NT2/D1 (cell line): ENCODE measurements at regions not wholly inside any gene's neighbourhood (a gene's known extent, or its start where the extent isn't known, plus 50 kb on each side); places are given as distances from the start of the nearest gene placed in this dataset.

Source experiments
- DNase-seq: peaks from one replicate; pipeline ENCODE4 v3.0.0-alpha.2; 2011; ENCODE audit warnings: low read depth, low spot score
- H3K27me3 ChIP-seq: 2 replicates; pipeline ENCODE4 v1.6.0; 2011; ENCODE audit warnings: mild to moderate bottlenecking; ENCODE audit not compliant: insufficient read length, insufficient read depth
- H3K36me3 ChIP-seq: 2 replicates; pipeline ENCODE4 v1.6.1; 2011; ENCODE audit warnings: mild to moderate bottlenecking, low read length, mixed read lengths; ENCODE audit not compliant: insufficient read depth, insufficient read length
- H3K4me1 ChIP-seq: 2 replicates; pipeline ENCODE4 v1.5.1; 2011; ENCODE audit not compliant: insufficient read depth, insufficient read length
- H3K4me3 ChIP-seq: 2 replicates; pipeline ENCODE4 v1.5.1; 2011; ENCODE audit warnings: low read depth; ENCODE audit not compliant: insufficient read length
- H3K9ac ChIP-seq: 2 replicates; pipeline ENCODE4 v1.6.0; 2011; ENCODE audit warnings: low read depth; ENCODE audit not compliant: insufficient read length
- H3K9me3 ChIP-seq: 2 replicates; pipeline ENCODE4 v1.5.1; 2011; ENCODE audit warnings: mild to moderate bottlenecking, low read length; ENCODE audit not compliant: insufficient read depth
- SUZ12 ChIP-seq: IDR thresholded peaks from 2 replicates; pipeline ENCODE4 v1.6.1; 2011; ENCODE audit not compliant: insufficient read length, insufficient read depth; ENCODE audit errors: extremely low read depth
- YY1 ChIP-seq: IDR thresholded peaks from 2 replicates; pipeline ENCODE4 v1.6.1; 2011; ENCODE audit not compliant: insufficient read length, insufficient read depth
- ZNF274 ChIP-seq: IDR thresholded peaks from 2 replicates; pipeline ENCODE4 v1.6.1; 2011; ENCODE audit warnings: mild to moderate bottlenecking, low read depth, low read length

DNA sequence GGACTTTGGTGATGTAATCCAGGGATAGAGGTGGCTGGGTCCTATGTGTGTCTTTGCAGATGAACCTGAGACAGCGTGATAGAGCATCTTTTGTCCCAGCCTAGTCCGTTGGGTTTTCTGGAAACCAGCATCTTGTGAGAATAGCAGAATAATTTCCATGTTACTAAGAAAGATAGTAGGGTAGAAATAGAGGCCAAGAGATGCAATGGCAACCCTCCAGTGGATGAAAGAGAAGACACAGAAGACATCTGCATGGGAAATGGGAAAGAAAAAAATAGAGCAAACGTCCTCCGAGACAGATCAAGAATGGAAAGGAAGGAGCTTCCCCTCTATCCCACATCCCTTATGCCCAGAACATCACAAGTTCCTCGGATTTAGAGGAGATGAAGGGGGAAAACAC lies 409.3 kb upstream of the TMEM132C start:
- no peak overlapping the region for H3K4me3 ChIP-seq
- no peaks in the 10 kb centered on the region for H3K4me1 ChIP-seq
- no peak overlapping the region for H3K9ac ChIP-seq
- TF ChIP-seq YY1 (no peak), SUZ12 (no peak), ZNF274 (no peak)
- H3K9me3 ChIP-seq = no peaks in the 10 kb centered on the region
- DNase-seq = no peak
- H3K27me3 ChIP-seq = no peaks in the 10 kb centered on the region
- no peaks in the 10 kb centered on the region for H3K36me3 ChIP-seq

DNA sequence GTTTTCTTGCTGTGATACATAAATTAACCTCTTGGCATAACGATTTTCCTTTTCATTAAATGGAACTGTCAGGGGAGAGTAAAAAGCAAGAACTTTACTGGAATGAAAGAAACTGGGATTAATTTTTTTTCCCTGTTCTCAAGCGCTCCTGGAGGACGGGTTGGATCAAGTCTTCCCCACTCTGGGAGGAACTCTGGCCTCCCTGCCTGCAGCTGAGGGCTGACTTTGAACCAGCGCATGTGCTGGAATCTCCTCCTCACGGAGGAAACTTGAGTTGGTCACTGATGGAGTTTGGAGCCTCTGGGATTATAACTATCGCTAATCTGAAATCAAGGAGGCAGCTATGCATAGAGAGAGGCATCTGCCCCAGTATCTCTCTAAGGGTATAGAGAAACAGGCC lies 406.4 kb upstream of the TMEM132C start:
- Histone ChIP-seq H3K27me3 (no peaks in the 10 kb centered on the region), H3K4me1 (no peaks in the 10 kb centered on the region), H3K9ac (no peak overlapping the region), H3K36me3 (no peaks in the 10 kb centered on the region), H3K4me3 (no peak overlapping the region), H3K9me3 (peaks cover 7% of the 10 kb centered on the region; the same call in 1 of the 2 replicates)
- TF ChIP-seq YY1 (no peak), SUZ12 (no peak), ZNF274 (no peak)
- DNase-seq = no peak

DNA sequence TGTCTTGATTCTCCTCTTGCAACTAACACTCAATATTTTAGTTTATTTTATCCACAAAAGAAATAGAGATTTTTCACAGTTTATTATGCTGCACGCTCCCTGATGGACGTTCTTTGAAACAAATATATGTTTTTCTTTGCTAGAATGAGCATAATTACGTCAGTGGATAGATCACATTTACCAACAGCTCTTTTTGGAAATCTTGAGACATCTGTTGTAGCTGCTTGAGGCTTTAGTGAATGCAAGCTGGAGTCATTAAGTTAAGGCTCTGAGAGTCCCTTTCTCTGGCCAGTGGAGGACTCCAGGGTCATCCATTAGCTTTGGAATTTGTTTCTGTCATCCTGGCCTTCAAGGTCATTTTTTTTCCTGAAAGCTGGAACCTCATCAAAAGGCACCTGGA lies 405.6 kb upstream of the TMEM132C start:
- Histone ChIP-seq H3K36me3 (no peaks in the 10 kb centered on the region), H3K4me3 (no peak overlapping the region), H3K9ac (no peak overlapping the region), H3K9me3 (peaks cover 12% of the 10 kb centered on the region; the same call in 1 of the 2 replicates), H3K4me1 (no peaks in the 10 kb centered on the region), H3K27me3 (no peaks in the 10 kb centered on the region)
- no peak for DNase-seq
- TF ChIP-seq ZNF274 (no peak), SUZ12 (no peak), YY1 (no peak)

DNA sequence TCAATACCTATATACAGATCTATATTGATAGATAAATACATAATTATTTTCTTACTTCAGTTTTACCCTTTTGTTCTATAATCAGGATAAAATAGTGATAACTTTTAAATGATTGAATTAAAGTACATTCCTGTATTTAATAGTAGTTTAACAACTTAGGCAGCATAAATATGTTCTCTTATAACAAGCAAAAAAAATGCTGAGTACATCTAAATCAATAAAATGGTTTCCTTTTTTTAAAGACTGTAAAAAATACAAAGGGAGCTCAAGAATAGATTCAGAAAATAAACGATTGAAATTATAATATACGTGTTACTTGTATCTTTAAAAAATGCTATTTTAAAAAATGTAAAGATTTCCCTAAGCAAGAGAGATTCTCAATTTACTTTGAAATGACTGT lies 393.7 kb upstream of the TMEM132C start:
- Histone ChIP-seq H3K9ac (no peak overlapping the region), H3K4me3 (no peak overlapping the region), H3K9me3 (no peaks in the 10 kb centered on the region), H3K36me3 (no peaks in the 10 kb centered on the region), H3K4me1 (no peaks in the 10 kb centered on the region), H3K27me3 (no peaks in the 10 kb centered on the region)
- no peak for DNase-seq
- no peak for TF ChIP-seq ZNF274
- TF ChIP-seq SUZ12 = no peak
- no peak for TF ChIP-seq YY1

DNA sequence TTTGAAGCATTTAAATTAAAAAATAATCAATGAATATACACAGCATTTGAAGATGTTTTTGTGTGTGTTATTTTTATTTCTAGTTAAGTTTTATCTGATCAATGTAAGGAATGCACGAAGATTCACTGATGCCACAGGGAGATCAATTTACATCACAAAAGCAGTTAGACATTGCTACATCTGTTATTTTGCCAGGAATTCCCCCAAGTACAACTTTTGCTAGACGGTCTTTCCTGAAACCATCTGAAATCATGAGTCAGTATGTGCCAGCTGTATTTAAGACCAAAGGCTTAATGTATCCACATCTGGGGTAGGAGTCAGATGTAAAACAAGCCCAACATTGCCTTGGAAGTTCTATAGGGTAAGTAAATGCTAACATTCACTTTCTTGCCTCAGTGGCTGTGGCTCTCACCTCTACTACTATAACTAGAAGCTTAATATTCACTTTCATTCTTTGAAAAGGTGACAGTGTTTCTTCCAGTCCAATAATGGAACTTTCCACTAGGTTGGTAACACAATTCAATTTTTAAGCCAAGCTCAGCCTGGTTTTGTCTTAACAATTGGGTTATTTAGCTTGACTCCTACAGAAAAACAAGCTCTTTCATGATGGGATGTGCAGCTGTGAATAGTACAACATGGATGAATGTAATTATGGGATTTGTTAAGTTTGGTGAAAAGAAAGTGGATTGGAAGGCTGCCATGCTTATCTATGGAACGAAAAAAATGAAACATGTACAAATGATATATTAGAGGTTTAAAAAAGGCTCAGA lies 385.4 kb upstream of the TMEM132C start:
- no peak for TF ChIP-seq SUZ12
- no peak for TF ChIP-seq YY1
- no peak overlapping the region for H3K9ac ChIP-seq
- no peak for DNase-seq
- H3K4me1 ChIP-seq = no peaks in the 10 kb centered on the region
- no peak overlapping the region for H3K4me3 ChIP-seq
- H3K27me3 ChIP-seq = no peaks in the 10 kb centered on the region
- H3K36me3 ChIP-seq = no peaks in the 10 kb centered on the region
- H3K9me3 ChIP-seq = no peaks in the 10 kb centered on the region

DNA sequence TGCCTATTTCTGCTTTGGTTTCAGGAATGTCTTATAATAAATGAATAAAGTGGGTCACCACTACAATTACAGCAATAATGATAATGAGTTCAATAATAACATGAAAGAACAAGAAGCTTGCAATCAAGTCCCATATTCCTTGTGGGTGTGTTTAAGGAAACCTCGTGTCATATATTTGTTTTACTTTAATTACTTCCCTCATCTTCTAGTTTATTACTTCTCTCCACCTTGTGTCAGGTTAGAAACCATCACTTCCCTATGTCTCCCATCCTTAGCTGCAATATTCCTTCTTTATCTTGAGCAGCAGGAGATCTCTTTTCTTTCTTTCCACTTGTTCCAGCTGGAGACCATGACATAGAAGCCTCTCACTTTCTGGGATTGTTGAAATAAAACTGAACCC lies 384.0 kb upstream of the TMEM132C start:
- no peaks in the 10 kb centered on the region for H3K4me1 ChIP-seq
- H3K4me3 ChIP-seq = no peak overlapping the region
- DNase-seq = no peak
- no peaks in the 10 kb centered on the region for H3K9me3 ChIP-seq
- TF ChIP-seq YY1 (no peak), ZNF274 (no peak), SUZ12 (no peak)
- no peaks in the 10 kb centered on the region for H3K36me3 ChIP-seq
- H3K27me3 ChIP-seq = no peaks in the 10 kb centered on the region
- H3K9ac ChIP-seq = no peak overlapping the region

DNA sequence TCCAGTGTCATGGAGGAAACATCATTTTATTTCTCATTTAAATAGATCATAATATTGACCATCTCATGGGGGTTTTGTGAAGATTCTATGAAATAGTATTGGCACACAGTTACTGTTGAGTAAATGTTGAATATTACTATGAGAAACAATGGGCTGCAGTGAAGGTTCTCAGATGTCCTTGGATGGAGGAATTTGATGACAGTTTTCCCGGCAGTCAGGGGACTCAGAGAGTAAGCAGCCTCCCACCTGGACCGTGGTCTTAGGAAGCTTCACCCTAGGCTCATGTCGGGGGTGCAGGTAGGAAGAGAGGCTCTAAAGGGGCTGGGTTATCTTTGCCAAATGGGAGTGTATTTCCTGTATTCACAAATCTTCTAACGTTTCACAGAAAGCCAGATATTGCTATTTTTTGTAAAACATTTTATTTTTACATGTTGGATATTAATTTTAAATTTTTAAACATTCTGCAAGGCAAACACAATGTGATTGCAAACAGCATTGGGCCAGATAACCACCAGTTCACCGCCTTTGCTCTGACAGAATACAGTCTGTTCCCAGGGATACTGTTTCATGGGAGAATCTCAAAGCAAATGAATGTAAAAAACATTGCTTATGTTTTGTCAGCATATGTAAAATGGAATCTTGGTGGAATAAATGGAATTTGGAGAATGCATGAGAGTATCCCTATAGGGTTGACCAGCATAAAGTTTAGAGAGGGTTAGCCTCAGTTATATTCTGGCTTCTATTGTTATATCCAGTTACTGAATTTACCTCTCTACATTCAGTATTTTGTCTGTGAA lies 380.8 kb upstream of the TMEM132C start:
- H3K9me3 ChIP-seq = no peaks in the 10 kb centered on the region
- no peaks in the 10 kb centered on the region for H3K36me3 ChIP-seq
- H3K4me3 ChIP-seq = no peak overlapping the region
- TF ChIP-seq YY1 (no peak), ZNF274 (no peak), SUZ12 (no peak)
- DNase-seq = no peak
- no peaks in the 10 kb centered on the region for H3K4me1 ChIP-seq
- H3K9ac ChIP-seq = no peak overlapping the region
- H3K27me3 ChIP-seq = no peaks in the 10 kb centered on the region
